SK-N-SH (cell line): ENCODE measurements at regions not wholly inside any gene's neighbourhood (a gene's known extent, or its start where the extent isn't known, plus 50 kb on each side); places are given as distances from the start of the nearest gene placed in this dataset.

Source experiments
- CTCF ChIA-PET: fragments of 300-600, 350-600 bp; formaldehyde crosslinking; extraction: SDS; loops from one replicate; lab custom pipeline; 2021; lab: Yijun Ruan, JAX
- POLR2A ChIA-PET: fragments of 350-600 bp; sonication (Branson Sonifier 250); formaldehyde crosslinking; extraction: SDS; loops from one replicate; lab custom pipeline; 2020; ENCODE audit warnings: antibody characterized with exemption, inconsistent platforms; lab: Yijun Ruan, JAX
- DNase-seq: peaks from one replicate; pipeline ENCODE4 v3.0.0; 2012
- H2AFZ ChIP-seq: fragments of 200-600 bp; sonication (generic); 2 replicates; pipeline ENCODE4 v1.8.1; 2016; ENCODE audit warnings: antibody characterized with exemption, mild to moderate bottlenecking, low read depth
- H3F3A ChIP-seq: fragments of 200-600 bp; sonication (generic); replicated peaks from 2 replicates; pipeline ENCODE3; 2016; ENCODE audit warnings: antibody characterized with exemption, mild to moderate bottlenecking; ENCODE audit not compliant: insufficient read depth
- H3K27ac ChIP-seq, 2 experiments: fragments of 200-500 bp in 1 of 2; fragments of 200-600 bp in 1 of 2; sonication (Bioruptor generic) in 1 of 2; sonication (generic), shearing (Covaris generic) in 1 of 2; 2 replicates each; pipeline versions ENCODE4 v1.5.1 to v1.6.1; 2014 to 2016; ENCODE audit warnings: low read depth in 2 of 2, inconsistent platforms in 1 of 2, low read length in 1 of 2, mild to moderate bottlenecking in 1 of 2, mixed read lengths in 1 of 2
- H3K27me3 ChIP-seq: fragments of 200-600 bp; sonication (generic), shearing (Covaris generic); 2 replicates; pipeline ENCODE4 v1.6.1; 2016; ENCODE audit warnings: mixed run types; ENCODE audit not compliant: insufficient read depth
- H3K36me3 ChIP-seq, 2 experiments: fragments of 200-500 bp in 1 of 2; fragments of 200-600 bp in 1 of 2; sonication (Bioruptor generic) in 1 of 2; sonication (generic) in 1 of 2; replicated peaks in 1 of 2; 2 replicates each; pipeline versions ENCODE3 to v1.5.1; 2014 to 2016; ENCODE audit warnings: low read length in 1 of 2, mild to moderate bottlenecking in 1 of 2; ENCODE audit not compliant: insufficient read depth in 2 of 2, control insufficient read depth in 1 of 2
- H3K4me1 ChIP-seq, 2 experiments: fragments of 200-500 bp in 1 of 2; fragments of 200-600 bp in 1 of 2; sonication (Bioruptor generic) in 1 of 2; sonication (generic), shearing (Covaris generic) in 1 of 2; 2 replicates each; pipeline versions ENCODE4 v1.5.1 to v1.6.1; 2014 to 2016; ENCODE audit warnings: low read depth in 1 of 2, low read length in 1 of 2, mixed run types in 1 of 2; ENCODE audit not compliant: insufficient read depth in 2 of 2, control insufficient read depth in 1 of 2
- H3K4me2 ChIP-seq: fragments of 200-600 bp; sonication (generic), shearing (Covaris generic); 2 replicates; pipeline ENCODE4 v1.6.1; 2017; ENCODE audit warnings: mixed run types
- H3K4me3 ChIP-seq, 2 experiments: fragments of 200-500 bp in 1 of 2; fragments of 200-600 bp in 1 of 2; sonication (Bioruptor generic) in 1 of 2; sonication (generic), shearing (Covaris generic) in 1 of 2; 2 replicates each; pipeline versions ENCODE4 v1.5.1 to v1.8.1; 2014 to 2016; ENCODE audit warnings: low read depth in 2 of 2, inconsistent platforms in 1 of 2, low read length in 1 of 2, mild to moderate bottlenecking in 1 of 2, mixed read lengths in 1 of 2, moderate library complexity in 1 of 2
- H3K79me2 ChIP-seq: fragments of 200-600 bp; sonication (generic); 2 replicates; pipeline ENCODE4 v1.8.1; 2017; ENCODE audit warnings: mild to moderate bottlenecking; ENCODE audit not compliant: insufficient read depth
- H3K9ac ChIP-seq: fragments of 200-600 bp; sonication (generic); 2 replicates; pipeline ENCODE4 v1.6.1; 2017; ENCODE audit warnings: mixed run types
- H3K9me2 ChIP-seq: fragments of 200-600 bp; sonication (generic); 2 replicates; pipeline ENCODE4 v1.6.1; 2017; ENCODE audit warnings: mixed run types
- H3K9me3 ChIP-seq: fragments of 200-600 bp; sonication (generic); 2 replicates; pipeline ENCODE4 v1.6.1; 2017; ENCODE audit warnings: mixed run types, mild to moderate bottlenecking, moderate library complexity
- H4K20me1 ChIP-seq: fragments of 200-600 bp; sonication (generic); 2 replicates; pipeline ENCODE4 v1.6.1; 2017; ENCODE audit warnings: mild to moderate bottlenecking, mixed run types; ENCODE audit not compliant: insufficient read depth
- ELF1 ChIP-seq: IDR thresholded peaks from 2 replicates; pipeline ENCODE4 v1.4.0; 2012
- GABPA ChIP-seq: IDR thresholded peaks from 2 replicates; pipeline ENCODE4 v1.4.0; 2012; ENCODE audit warnings: low read depth, mild to moderate bottlenecking
- POLR2AphosphoS5 ChIP-seq: IDR thresholded peaks from 2 replicates; pipeline ENCODE4 v1.6.1; 2012; ENCODE audit warnings: low read depth, low read length
- RAD21 ChIP-seq: IDR thresholded peaks from 2 replicates; pipeline ENCODE4 v1.6.1; 2012; ENCODE audit warnings: mild to moderate bottlenecking, low read length
- RFX5 ChIP-seq: IDR thresholded peaks from 2 replicates; pipeline ENCODE4 v1.6.1; 2012; ENCODE audit warnings: mild to moderate bottlenecking, improper control_type of control experiment, low read length
- SIN3A ChIP-seq: IDR thresholded peaks from 2 replicates; pipeline ENCODE4 v1.6.1; 2012; ENCODE audit warnings: low read depth, mild to moderate bottlenecking, low read length, moderate library complexity, borderline replicate concordance
- YY1 ChIP-seq: IDR thresholded peaks from 2 replicates; pipeline ENCODE4 v1.4.0; 2012; ENCODE audit warnings: low read depth, mild to moderate bottlenecking
- WGBS: methylation state at CpG from one replicate; pipeline ENCODE4 v1.1.6; 2017; ENCODE audit warnings: low lambda C conversion rate; 5-methylcytosine and 5-hydroxymethylcytosine counted together
- TF ChIP-seq, protein P1 (sequence below): IDR thresholded peaks from 2 replicates; pipeline ENCODE4 v1.4.0; 2012; ENCODE audit warnings: low read depth
- TF ChIP-seq, protein P2 (sequence below): IDR thresholded peaks from 2 replicates; pipeline ENCODE4 v1.4.0; 2012; ENCODE audit warnings: low read depth, borderline replicate concordance
- TF ChIP-seq, protein P3 (sequence below): IDR thresholded peaks from 2 replicates; pipeline ENCODE4 v1.6.1; 2012; ENCODE audit warnings: mild to moderate bottlenecking, low read depth, low read length, moderate library complexity
- TF ChIP-seq, protein P4 (sequence below): fragments of 150-350 bp; IDR thresholded peaks from 2 replicates; pipeline ENCODE4 v1.6.1; 2016; ENCODE audit warnings: mild to moderate bottlenecking, low read depth, low read length
- TF ChIP-seq, protein P5 (sequence below): fragments of 150-350 bp; IDR thresholded peaks from 2 replicates; pipeline ENCODE4 v1.6.1; 2017; ENCODE audit warnings: antibody characterized with exemption, low read length, low read depth, borderline replicate concordance

DNA sequence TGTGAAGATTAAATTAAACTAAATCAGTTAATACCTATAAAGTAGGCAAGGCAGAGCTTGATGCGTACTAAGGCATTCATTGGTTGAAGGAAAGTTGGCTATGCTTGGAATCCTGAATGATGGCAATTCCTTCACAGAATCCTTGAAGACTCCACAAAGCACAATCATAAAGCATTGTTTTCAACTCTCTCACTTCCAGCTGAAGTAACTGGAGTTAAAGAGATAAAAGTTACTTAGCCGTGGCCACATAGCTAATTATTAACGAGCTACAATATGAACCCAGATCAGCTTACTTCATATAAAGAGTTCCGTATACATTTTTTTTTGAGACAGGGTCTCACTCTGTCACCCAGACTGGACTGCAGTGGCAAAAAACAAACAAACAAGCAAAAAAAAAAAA, 483.9 kb upstream of the DDX18 start:
- H3K36me3 ChIP-seq = no peaks in the 10 kb centered on the region
- H3K27me3 ChIP-seq = no peaks in the 10 kb centered on the region
- WGBS = 43% methylated on average over 4 of the region's 4 CpGs
- H3K27ac ChIP-seq = no peak overlapping the region
- H3K4me2 ChIP-seq = no peak overlapping the region
- peaks cover 8% of the 10 kb centered on the region; the same call in 1 of the 2 replicates for H3K9me3 ChIP-seq
- no peak overlapping the region for H2AFZ ChIP-seq
- H3F3A ChIP-seq = no peaks in the 10 kb centered on the region
- H3K9ac ChIP-seq = no peak overlapping the region
- POLR2A ChIA-PET = no interaction called here
- CTCF ChIA-PET = interaction anchor here (1.0 kb wide), 1 partner anchor 42 kb away, joined by 3 read pairs; no protein-coding TSS in a partner anchor
- no peaks in the 10 kb centered on the region for H3K79me2 ChIP-seq
- 0 out of 2 replicates have a peak, but pooled peaks cover 3% of the 10 kb centered on the region for H3K9me2 ChIP-seq
- TF ChIP-seq, protein P1, sequence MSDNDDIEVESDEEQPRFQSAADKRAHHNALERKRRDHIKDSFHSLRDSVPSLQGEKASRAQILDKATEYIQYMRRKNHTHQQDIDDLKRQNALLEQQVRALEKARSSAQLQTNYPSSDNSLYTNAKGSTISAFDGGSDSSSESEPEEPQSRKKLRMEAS = no peak
- TF ChIP-seq ELF1 (no peak), YY1 (no peak), SIN3A (no peak), GABPA (no peak), RFX5 (no peak), POLR2AphosphoS5 (no peak), RAD21 (no peak)
- TF ChIP-seq, protein P2, sequence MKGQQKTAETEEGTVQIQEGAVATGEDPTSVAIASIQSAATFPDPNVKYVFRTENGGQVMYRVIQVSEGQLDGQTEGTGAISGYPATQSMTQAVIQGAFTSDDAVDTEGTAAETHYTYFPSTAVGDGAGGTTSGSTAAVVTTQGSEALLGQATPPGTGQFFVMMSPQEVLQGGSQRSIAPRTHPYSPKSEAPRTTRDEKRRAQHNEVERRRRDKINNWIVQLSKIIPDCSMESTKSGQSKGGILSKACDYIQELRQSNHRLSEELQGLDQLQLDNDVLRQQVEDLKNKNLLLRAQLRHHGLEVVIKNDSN = no peak
- TF ChIP-seq, protein P3, sequence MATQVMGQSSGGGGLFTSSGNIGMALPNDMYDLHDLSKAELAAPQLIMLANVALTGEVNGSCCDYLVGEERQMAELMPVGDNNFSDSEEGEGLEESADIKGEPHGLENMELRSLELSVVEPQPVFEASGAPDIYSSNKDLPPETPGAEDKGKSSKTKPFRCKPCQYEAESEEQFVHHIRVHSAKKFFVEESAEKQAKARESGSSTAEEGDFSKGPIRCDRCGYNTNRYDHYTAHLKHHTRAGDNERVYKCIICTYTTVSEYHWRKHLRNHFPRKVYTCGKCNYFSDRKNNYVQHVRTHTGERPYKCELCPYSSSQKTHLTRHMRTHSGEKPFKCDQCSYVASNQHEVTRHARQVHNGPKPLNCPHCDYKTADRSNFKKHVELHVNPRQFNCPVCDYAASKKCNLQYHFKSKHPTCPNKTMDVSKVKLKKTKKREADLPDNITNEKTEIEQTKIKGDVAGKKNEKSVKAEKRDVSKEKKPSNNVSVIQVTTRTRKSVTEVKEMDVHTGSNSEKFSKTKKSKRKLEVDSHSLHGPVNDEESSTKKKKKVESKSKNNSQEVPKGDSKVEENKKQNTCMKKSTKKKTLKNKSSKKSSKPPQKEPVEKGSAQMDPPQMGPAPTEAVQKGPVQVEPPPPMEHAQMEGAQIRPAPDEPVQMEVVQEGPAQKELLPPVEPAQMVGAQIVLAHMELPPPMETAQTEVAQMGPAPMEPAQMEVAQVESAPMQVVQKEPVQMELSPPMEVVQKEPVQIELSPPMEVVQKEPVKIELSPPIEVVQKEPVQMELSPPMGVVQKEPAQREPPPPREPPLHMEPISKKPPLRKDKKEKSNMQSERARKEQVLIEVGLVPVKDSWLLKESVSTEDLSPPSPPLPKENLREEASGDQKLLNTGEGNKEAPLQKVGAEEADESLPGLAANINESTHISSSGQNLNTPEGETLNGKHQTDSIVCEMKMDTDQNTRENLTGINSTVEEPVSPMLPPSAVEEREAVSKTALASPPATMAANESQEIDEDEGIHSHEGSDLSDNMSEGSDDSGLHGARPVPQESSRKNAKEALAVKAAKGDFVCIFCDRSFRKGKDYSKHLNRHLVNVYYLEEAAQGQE = no peak
- TF ChIP-seq, protein P4, sequence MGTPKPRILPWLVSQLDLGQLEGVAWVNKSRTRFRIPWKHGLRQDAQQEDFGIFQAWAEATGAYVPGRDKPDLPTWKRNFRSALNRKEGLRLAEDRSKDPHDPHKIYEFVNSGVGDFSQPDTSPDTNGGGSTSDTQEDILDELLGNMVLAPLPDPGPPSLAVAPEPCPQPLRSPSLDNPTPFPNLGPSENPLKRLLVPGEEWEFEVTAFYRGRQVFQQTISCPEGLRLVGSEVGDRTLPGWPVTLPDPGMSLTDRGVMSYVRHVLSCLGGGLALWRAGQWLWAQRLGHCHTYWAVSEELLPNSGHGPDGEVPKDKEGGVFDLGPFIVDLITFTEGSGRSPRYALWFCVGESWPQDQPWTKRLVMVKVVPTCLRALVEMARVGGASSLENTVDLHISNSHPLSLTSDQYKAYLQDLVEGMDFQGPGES = no peak
- TF ChIP-seq, protein P5, sequence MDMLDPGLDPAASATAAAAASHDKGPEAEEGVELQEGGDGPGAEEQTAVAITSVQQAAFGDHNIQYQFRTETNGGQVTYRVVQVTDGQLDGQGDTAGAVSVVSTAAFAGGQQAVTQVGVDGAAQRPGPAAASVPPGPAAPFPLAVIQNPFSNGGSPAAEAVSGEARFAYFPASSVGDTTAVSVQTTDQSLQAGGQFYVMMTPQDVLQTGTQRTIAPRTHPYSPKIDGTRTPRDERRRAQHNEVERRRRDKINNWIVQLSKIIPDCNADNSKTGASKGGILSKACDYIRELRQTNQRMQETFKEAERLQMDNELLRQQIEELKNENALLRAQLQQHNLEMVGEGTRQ = no peak
- DNase-seq = no peak
- no peak overlapping the region for H3K4me3 ChIP-seq
- peaks cover 0 to 2% of the 10 kb centered on the region in 2 experiments; a peak in 2 of 4 replicates for H3K4me1 ChIP-seq
- H4K20me1 ChIP-seq = no peaks in the 10 kb centered on the region
